HCT116 (cell line): ENCODE measurements at regions not wholly inside any gene's neighbourhood (a gene's known extent, or its start where the extent isn't known, plus 50 kb on each side); places are given as distances from the start of the nearest gene placed in this dataset.
A peak's percentile ranks its signal among the peaks of the same experiment; 100 is the strongest.

Experiments
- ATAC-seq: fragments of 200-7000 bp; cut with Tn5 transposase; 2 replicates; pipeline ENCODE4 v1.9.1; 2020; ENCODE audit warnings: mild to moderate bottlenecking, moderate library complexity
- BruUV-seq: library from RNA; stranded (reverse); fragments of 400-500 nt; replicated peaks from 2 replicates; lab custom pipeline; 2021; lab: Mats Ljungman, UMichigan
- CTCF ChIA-PET: fragments of 300-600 bp; sonication (Branson Sonifier 250); formaldehyde crosslinking; loops from one replicate; lab custom pipeline; 2021; ENCODE audit warnings: antibody characterized with exemption; lab: Charles Lee
- POLR2A ChIA-PET: fragments of 300-600, 350-600 bp; sonication (Branson Sonifier 250); formaldehyde crosslinking; loops from one replicate; lab custom pipeline; 2021; ENCODE audit warnings: antibody characterized with exemption; lab: Charles Lee
- RAD21 ChIA-PET, 2 experiments: fragments of 300-600 bp; sonication (Branson Sonifier 250); formaldehyde crosslinking; loops; one replicate each; lab custom pipeline; 2023; ENCODE audit warnings: low total read pairs in 2 of 2; ENCODE audit not compliant: uncharacterized antibody in 2 of 2, unreplicated experiment in 2 of 2, low non-redundant PET in 1 of 2; lab: Charles Lee
- DNase-seq: peaks from one replicate; pipeline ENCODE4 v3.0.0-alpha.2; 2010; ENCODE audit warnings: low read depth, low spot score
- H2AFZ ChIP-seq: fragments of 200-600 bp; shearing (Covaris generic), sonication (generic); 2 replicates; pipeline ENCODE4 v1.6.1; 2017; ENCODE audit warnings: low read depth, mixed run types, mixed read lengths, antibody characterized with exemption, low read length; ENCODE audit not compliant: poor library complexity, severe bottlenecking
- H3K27ac ChIP-seq: 2 replicates; pipeline ENCODE4 v1.5.1; 2012; ENCODE audit warnings: low read depth, low read length
- H3K27me3 ChIP-seq: fragments of 200-600 bp; sonication (generic); 2 replicates; pipeline ENCODE4 v1.6.1; 2016; ENCODE audit warnings: mixed run types, low read length, mixed read lengths; ENCODE audit not compliant: insufficient read depth
- H3K36me3 ChIP-seq, 2 experiments: fragments of 200-500 bp in 1 of 2; fragments of 200-600 bp in 1 of 2; sonication (Bioruptor generic) in 1 of 2; sonication (generic) in 1 of 2; 2 replicates each; pipeline versions ENCODE4 v1.5.1 to v1.6.1; 2014 to 2016; ENCODE audit warnings: low read length in 2 of 2, inconsistent platforms in 1 of 2, mixed read lengths in 1 of 2, mixed run types in 1 of 2; ENCODE audit not compliant: insufficient read depth in 2 of 2, control insufficient read depth in 1 of 2
- H3K4me1 ChIP-seq, 2 experiments: fragments of 200-600 bp in 1 of 2; sonication (generic) in 1 of 2; 2 replicates each; pipeline versions ENCODE4 v1.5.1 to v1.6.1; 2012 to 2017; ENCODE audit warnings: low read length in 2 of 2, inconsistent platforms in 1 of 2, mild to moderate bottlenecking in 1 of 2, mixed read lengths in 1 of 2, mixed run types in 1 of 2, moderate library complexity in 1 of 2; ENCODE audit not compliant: insufficient read depth in 2 of 2, control insufficient read depth in 1 of 2
- H3K4me2 ChIP-seq: fragments of 200-600 bp; sonication (generic); 2 replicates; pipeline ENCODE4 v1.6.1; 2017; ENCODE audit warnings: mixed run types, low read length, mixed read lengths
- H3K4me3 ChIP-seq, 2 experiments: fragments of 200-600 bp in 1 of 2; sonication (generic) in 1 of 2; replicated peaks in 1 of 2; 2 replicates each; pipeline ENCODE4 v1.5.1; 2011 to 2016; ENCODE audit warnings: low read length in 2 of 2, control low read depth in 1 of 2, low read depth in 1 of 2, mild to moderate bottlenecking in 1 of 2, mixed read lengths in 1 of 2, mixed run types in 1 of 2
- H3K79me2 ChIP-seq: fragments of 200-600 bp; sonication (generic); 2 replicates; pipeline ENCODE4 v1.6.1; 2017; ENCODE audit warnings: mild to moderate bottlenecking, mixed run types, low read length, moderate library complexity, mixed read lengths; ENCODE audit not compliant: insufficient read depth
- H3K9ac ChIP-seq: fragments of 200-600 bp; sonication (generic); 2 replicates; pipeline ENCODE4 v1.6.1; 2016; ENCODE audit warnings: low read length, mixed read lengths
- H3K9me2 ChIP-seq: fragments of 200-600 bp; sonication (generic), shearing (Covaris generic); 2 replicates; pipeline ENCODE4 v1.6.1; 2017; ENCODE audit warnings: mixed run types, mild to moderate bottlenecking, moderate library complexity; ENCODE audit not compliant: insufficient read depth
- H3K9me3 ChIP-seq, 2 experiments: fragments of 200-500 bp in 1 of 2; fragments of 200-600 bp in 1 of 2; sonication (Bioruptor generic) in 1 of 2; sonication (generic) in 1 of 2; 2 replicates each; pipeline ENCODE4 v1.6.1; 2014 to 2017; ENCODE audit warnings: low read length in 2 of 2, mixed read lengths in 2 of 2, inconsistent platforms in 1 of 2, low read depth in 1 of 2, mild to moderate bottlenecking in 1 of 2, mixed run types in 1 of 2, moderate library complexity in 1 of 2; ENCODE audit not compliant: control insufficient read depth in 1 of 2, insufficient read depth in 1 of 2
- H4K20me1 ChIP-seq: fragments of 200-600 bp; sonication (generic), shearing (Covaris generic); 2 replicates; pipeline ENCODE4 v1.6.1; 2017; ENCODE audit warnings: mixed run types, mild to moderate bottlenecking, moderate library complexity; ENCODE audit not compliant: insufficient read depth
- EGR1 ChIP-seq: IDR thresholded peaks from 2 replicates; pipeline ENCODE4 v1.6.1; 2012; ENCODE audit warnings: low read depth
- JUND ChIP-seq: IDR thresholded peaks from 2 replicates; pipeline ENCODE4 v1.6.1; 2012
- POLR2AphosphoS5 ChIP-seq: IDR thresholded peaks from 2 replicates; pipeline ENCODE4 v1.6.1; 2011; ENCODE audit warnings: mild to moderate bottlenecking, low read depth, low read length, moderate library complexity
- RAD21 ChIP-seq: IDR thresholded peaks from 2 replicates; pipeline ENCODE4 v1.6.1; 2012; ENCODE audit warnings: low read depth, mild to moderate bottlenecking
- ZNF274 ChIP-seq: fragments of 200-500 bp; sonication (Bioruptor generic); IDR thresholded peaks from 2 replicates; pipeline ENCODE4 v1.6.1; 2014; ENCODE audit warnings: mild to moderate bottlenecking, low read depth, low read length, inconsistent platforms
- intact Hi-C: fragments of 100-400 bp; cut with micrococcal nuclease; formaldehyde crosslinking; loops from 2 replicates; pipeline ENCODE4 v1.10.0; 2022
- TF ChIP-seq, protein P1 (sequence below), 3 experiments: fragments of 200-600 bp in 1 of 3; sonication (generic) in 1 of 3; IDR thresholded peaks in 2 of 3; conservative IDR thresholded peaks in 1 of 3; 2 replicates each; pipeline ENCODE4 v1.5.1; 2012 to 2017; ENCODE audit warnings: low read depth in 2 of 3, low read length in 2 of 3, antibody characterized with exemption in 1 of 3, borderline replicate concordance in 1 of 3, control low read depth in 1 of 3, mild to moderate bottlenecking in 1 of 3, mixed read lengths in 1 of 3, mixed run types in 1 of 3, moderate library complexity in 1 of 3; ENCODE audit not compliant: insufficient read depth in 1 of 3

DNA sequence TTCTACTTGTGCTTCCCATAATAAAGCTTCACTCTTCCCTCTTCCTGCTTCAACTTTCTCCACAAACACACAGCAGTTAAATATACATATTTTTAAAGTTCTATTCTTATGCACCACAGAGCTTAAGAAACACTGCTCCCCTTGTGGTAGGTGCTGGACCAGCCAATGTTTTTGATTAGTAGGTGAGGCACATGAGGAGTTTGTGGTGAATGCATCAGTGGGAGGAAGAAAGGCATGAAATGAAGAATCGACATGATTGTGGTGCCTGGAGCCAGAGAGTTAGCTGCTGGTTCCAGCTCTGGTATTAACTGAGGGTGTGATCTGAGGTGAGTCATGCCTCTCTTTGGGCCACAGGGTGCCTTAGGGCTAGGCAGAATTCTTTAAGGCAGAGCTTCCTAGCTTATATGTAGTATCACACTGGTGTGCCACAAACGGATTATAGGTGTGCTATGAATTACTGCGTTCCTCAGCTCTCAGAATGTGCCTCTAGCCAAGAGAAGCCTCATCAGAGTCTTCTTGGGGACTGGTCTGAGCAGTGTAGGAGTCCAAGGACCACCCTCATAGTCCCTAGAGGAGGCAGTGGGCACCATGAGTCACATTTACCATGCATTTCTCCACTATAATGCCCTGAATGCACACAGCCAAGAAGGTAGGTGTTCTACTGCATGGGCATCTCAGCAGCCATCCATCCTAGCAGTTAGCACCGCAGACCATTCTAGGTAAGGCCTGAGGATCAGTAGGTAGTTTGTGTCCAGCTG lies 97.4 kb upstream of the SGIP1 start (continued):
- TF ChIP-seq JUND (peak; percentile 76), POLR2AphosphoS5 (0 out of 2 replicates have a peak, but pooled peaks have one; percentile 21)
- TF ChIP-seq, protein P1, sequence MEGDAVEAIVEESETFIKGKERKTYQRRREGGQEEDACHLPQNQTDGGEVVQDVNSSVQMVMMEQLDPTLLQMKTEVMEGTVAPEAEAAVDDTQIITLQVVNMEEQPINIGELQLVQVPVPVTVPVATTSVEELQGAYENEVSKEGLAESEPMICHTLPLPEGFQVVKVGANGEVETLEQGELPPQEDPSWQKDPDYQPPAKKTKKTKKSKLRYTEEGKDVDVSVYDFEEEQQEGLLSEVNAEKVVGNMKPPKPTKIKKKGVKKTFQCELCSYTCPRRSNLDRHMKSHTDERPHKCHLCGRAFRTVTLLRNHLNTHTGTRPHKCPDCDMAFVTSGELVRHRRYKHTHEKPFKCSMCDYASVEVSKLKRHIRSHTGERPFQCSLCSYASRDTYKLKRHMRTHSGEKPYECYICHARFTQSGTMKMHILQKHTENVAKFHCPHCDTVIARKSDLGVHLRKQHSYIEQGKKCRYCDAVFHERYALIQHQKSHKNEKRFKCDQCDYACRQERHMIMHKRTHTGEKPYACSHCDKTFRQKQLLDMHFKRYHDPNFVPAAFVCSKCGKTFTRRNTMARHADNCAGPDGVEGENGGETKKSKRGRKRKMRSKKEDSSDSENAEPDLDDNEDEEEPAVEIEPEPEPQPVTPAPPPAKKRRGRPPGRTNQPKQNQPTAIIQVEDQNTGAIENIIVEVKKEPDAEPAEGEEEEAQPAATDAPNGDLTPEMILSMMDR (IDR thresholded peaks at IDR 0.05 in 2 of 3, conservative IDR thresholded peaks at IDR 0.05 in 1 of 3; ENCODE audit: borderline replicate concordance in 1 of 3, insufficient read depth in 1 of 3, low read depth in 2 of 3, low read length in 2 of 3), result peak; percentile 51 to 68 (median 63); a peak in 5 of 6 replicates

DNA sequence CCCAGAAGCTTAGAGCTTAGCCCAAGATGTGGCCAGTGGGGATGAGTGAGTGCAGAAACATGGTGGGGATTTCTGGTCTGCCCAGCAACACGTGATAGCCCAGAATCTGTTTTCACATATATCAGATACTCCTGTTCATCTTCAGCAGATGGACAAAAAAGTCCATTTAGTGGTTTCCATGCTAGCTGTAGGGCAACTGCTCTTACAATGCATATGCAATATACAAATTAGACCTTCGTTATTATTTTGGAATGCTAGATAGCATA lies 96.9 kb upstream of the SGIP1 start:
- Histone ChIP-seq H3K36me3 (no peaks in the 10 kb centered on the region), H3K9me2 (no peaks in the 10 kb centered on the region), H3K27me3 (no peaks in the 10 kb centered on the region), H2AFZ (peak overlapping the region; percentile 79), H3K4me2 (peak overlapping the region; percentile 57), H3K27ac (peak overlapping the region; percentile 50), H3K4me1 (peaks cover 17 to 46% of the 10 kb centered on the region in 2 experiments), H3K9me3 (no peaks in the 10 kb centered on the region), H3K9ac (no peak overlapping the region), H3K4me3 (no peak overlapping the region), H3K79me2 (no peaks in the 10 kb centered on the region), H4K20me1 (no peaks in the 10 kb centered on the region)
- TF ChIP-seq ZNF274 (no peak), EGR1 (no peak), RAD21 (no peak)
- intact Hi-C loops, result loop anchor here (5.0 kb wide), 1 partner anchor 85 kb away; no protein-coding TSS in a partner anchor
- CTCF ChIA-PET, result interaction anchor here (0.9 to 3.9 kb wide), 13 partner anchors 9 to 477 kb away, joined by 3 to 38 read pairs (median 6); no protein-coding TSS in a partner anchor
- POLR2A ChIA-PET, result interaction anchor here (0.6 to 0.9 kb wide), 2 partner anchors 105 to 139 kb away, joined by 3 read pairs; no protein-coding TSS in a partner anchor
- no TSS peak for BruUV-seq
- no peak for DNase-seq
- no peak for ATAC-seq
- RAD21 ChIA-PET, result interaction anchor here in 1 of 2 experiments (1.3 to 1.4 kb wide), 2 partner anchors 9 to 86 kb away, joined by 4 to 5 read pairs; no protein-coding TSS in a partner anchor
